ENCODE measurements at regions not wholly inside any gene's neighbourhood (a gene's known extent, or its start where the extent isn't known, plus 50 kb on each side); places are given as distances from the start of the nearest gene placed in this dataset.
A peak's percentile ranks its signal among the peaks of the same experiment; 100 is the strongest.
"Not testable (repeated sequence)": the region's sequence is repeated elsewhere in the genome, so short reads cannot be mapped to it uniquely, and the experiment has no call there.

- Histone ChIP-seq H3K36me3 (ENCODE audit: low read depth) (no peaks in the 10 kb centered on the region), H3K4me3 (no peak overlapping the region), H3K4me1 (ENCODE audit: low read depth) (no peaks in the 10 kb centered on the region), H3K9me3 (no peaks in the 10 kb centered on the region)
- intact Hi-C loops (cut with DNase I, micrococcal nuclease): no loop called here
- no peak for ATAC-seq
- TF ChIP-seq CTCF (IDR thresholded peaks at IDR 0.05): no peak
- DNase-seq: no peak
These were observed 776.5 kb upstream of the SPRY2 start for GRCh38 chr13:81117416-81117815.

GRCh38 chr13:81116461-81117282 lies 775.7 kb upstream of the SPRY2 start:
- no peaks in the 10 kb centered on the region for H3K4me1 ChIP-seq (ENCODE audit: low read depth)
- TF ChIP-seq CTCF (IDR thresholded peaks at IDR 0.05): no peak
- no peak overlapping the region for H3K4me3 ChIP-seq
- DNase-seq (no peak), ATAC-seq (no peak)
- intact Hi-C loops (cut with DNase I, micrococcal nuclease): no loop called here
- H3K9me3 ChIP-seq: no peaks in the 10 kb centered on the region
- no peaks in the 10 kb centered on the region for H3K36me3 ChIP-seq (ENCODE audit: low read depth)

GRCh38 chr13:81109026-81109425 lies 768.1 kb upstream of the SPRY2 start:
- no peak for DNase-seq
- no peak for TF ChIP-seq CTCF (IDR thresholded peaks at IDR 0.05)

GRCh38 chr13:81106348-81106747 lies 765.4 kb upstream of the SPRY2 start:
- H3K4me3 ChIP-seq: no peak overlapping the region
- no peaks in the 10 kb centered on the region for H3K36me3 ChIP-seq (ENCODE audit: low read depth)
- no peak for TF ChIP-seq CTCF (IDR thresholded peaks at IDR 0.05)
- H3K4me1 ChIP-seq (ENCODE audit: low read depth): no peaks in the 10 kb centered on the region
- H3K9me3 ChIP-seq: no peaks in the 10 kb centered on the region
- DNase-seq (peak in 1 of 3 donors; percentile 25), ATAC-seq (peak; percentile 78)
- intact Hi-C loops (cut with DNase I, micrococcal nuclease): no loop called here

More at GRCh38 chr13:81109026-81109425, 768.1 kb upstream of the SPRY2 start:
- H3K4me3 ChIP-seq: no peak overlapping the region
- no peaks in the 10 kb centered on the region for H3K4me1 ChIP-seq (ENCODE audit: low read depth)
- intact Hi-C loops (cut with DNase I, micrococcal nuclease): no loop called here
- ATAC-seq: no peak
- no peaks in the 10 kb centered on the region for H3K36me3 ChIP-seq (ENCODE audit: low read depth)
- no peaks in the 10 kb centered on the region for H3K9me3 ChIP-seq

- Histone ChIP-seq H3K4me1 (ENCODE audit: low read depth) (no peaks in the 10 kb centered on the region), H3K36me3 (ENCODE audit: low read depth) (no peaks in the 10 kb centered on the region), H3K4me3 (no peak overlapping the region), H3K9me3 (no peaks in the 10 kb centered on the region)
- DNase-seq (no peak), ATAC-seq (no peak)
- intact Hi-C loops (cut with DNase I, micrococcal nuclease): no loop called here
- TF ChIP-seq CTCF (IDR thresholded peaks at IDR 0.05): no peak
These were observed 763.2 kb upstream of the SPRY2 start for GRCh38 chr13:81104035-81104715.

GRCh38 chr13:81102066-81102465 lies 761.1 kb upstream of the SPRY2 start:
- H3K4me1 ChIP-seq (ENCODE audit: low read depth); ATAC-seq; H3K9me3 ChIP-seq; H3K4me3 ChIP-seq; intact Hi-C loops (cut with DNase I, micrococcal nuclease); H3K36me3 ChIP-seq (ENCODE audit: low read depth): not testable (repeated sequence)
- DNase-seq: peak in 1 of 3 donors; percentile 42

Data from mucosa of descending colon (tissue), 3 donors.